ENCODE measurements at regions not wholly inside any gene's neighbourhood (a gene's known extent, or its start where the extent isn't known, plus 50 kb on each side); places are given as distances from the start of the nearest gene placed in this dataset.
A peak's percentile ranks its signal among the peaks of the same experiment; 100 is the strongest.
"Not testable (repeated sequence)": the region's sequence is repeated elsewhere in the genome, so short reads cannot be mapped to it uniquely, and the experiment has no call there.

- no peak for DNase-seq
Measured at GRCh38 chrX:76509775-76510174, 82.3 kb downstream of the MAGEE1 start.

- DNase-seq: no peak
Measured at GRCh38 chrX:76517544-76517943, 90.0 kb downstream of the MAGEE1 start.

- DNase-seq: no peak
Measured at GRCh38 chrX:76520273-76521054, 93.0 kb downstream of the MAGEE1 start.

- not testable (repeated sequence) for DNase-seq
Measured at GRCh38 chrX:76535675-76536074, 108.2 kb downstream of the MAGEE1 start.

GRCh38 chrX:76538860-76539259 is 111.3 kb downstream of the MAGEE1 start:
- no peak for DNase-seq

- not testable (repeated sequence) for DNase-seq
Measured at GRCh38 chrX:76543381-76543780, 115.9 kb downstream of the MAGEE1 start.

- DNase-seq: no peak
Measured at GRCh38 chrX:76550016-76550415, 122.5 kb downstream of the MAGEE1 start.

GRCh38 chrX:76555269-76555668 is 127.8 kb downstream of the MAGEE1 start:
- DNase-seq: no peak

GRCh38 chrX:76555816-76556215 is 128.3 kb downstream of the MAGEE1 start:
- DNase-seq: peak; percentile 79

GRCh38 chrX:76564842-76565241 is 137.3 kb downstream of the MAGEE1 start:
- DNase-seq: not testable (repeated sequence)

- no peak for DNase-seq
Measured at GRCh38 chrX:76605390-76605789, 177.9 kb downstream of the MAGEE1 start.

GRCh38 chrX:76617020-76617419 is 189.5 kb downstream of the MAGEE1 start:
- no peak for DNase-seq

GRCh38 chrX:76643590-76643989 is 216.1 kb downstream of the MAGEE1 start:
- DNase-seq: no peak

- DNase-seq: not testable (repeated sequence)
Measured at GRCh38 chrX:76651369-76651768, 223.9 kb downstream of the MAGEE1 start.

GRCh38 chrX:76657499-76657898 is 230.0 kb downstream of the MAGEE1 start:
- no peak for DNase-seq

All from dermis blood vessel endothelial cell (primary cell).